ENCODE measurements at regions not wholly inside any gene's neighbourhood (a gene's known extent, or its start where the extent isn't known, plus 50 kb on each side); places are given as distances from the start of the nearest gene placed in this dataset.

DNA sequence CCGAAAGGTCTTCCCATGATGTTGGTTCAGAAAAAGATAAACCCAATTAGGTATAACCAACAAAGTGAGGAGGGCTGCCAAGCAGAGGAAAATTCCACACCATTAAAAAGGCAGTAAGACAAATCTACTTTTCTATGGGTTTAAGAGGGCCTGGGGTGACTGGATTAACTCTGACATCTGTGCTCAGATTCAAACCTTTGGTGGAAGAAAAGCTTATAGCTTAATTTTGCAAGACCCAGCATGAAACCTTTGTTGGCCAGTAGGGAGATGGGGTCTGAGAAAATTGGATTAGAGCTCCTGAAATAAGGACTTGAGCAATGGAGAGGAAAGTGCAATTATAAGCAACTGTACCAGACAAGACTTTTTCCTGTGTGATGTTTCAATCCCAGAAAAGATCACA lies 104.2 kb downstream of the KDR start:
- TF ChIP-seq ZNF629 (tag by site-specific recombination; IDR thresholded peaks at IDR 0.05) (no peak), PRDM6 (tag by site-specific recombination; IDR thresholded peaks at IDR 0.05) (no peak), ZNF768 (tag by site-specific recombination; IDR thresholded peaks at IDR 0.05) (no peak), ZNF266 (tag by site-specific recombination; IDR thresholded peaks at IDR 0.05; ENCODE audit: low read depth) (no peak), KLF9 (tag by site-specific recombination; IDR thresholded peaks at IDR 0.05; ENCODE audit: low read depth) (no peak)
- ChIA-PET CTCF (no interaction called here), POLR2A (no interaction called here)
- H3K9me3 ChIP-seq (ENCODE audit: control insufficient read depth, insufficient read depth, low read depth, low read length): no peaks in the 10 kb centered on the region
- H3K4me3 ChIP-seq (ENCODE audit: low read depth, low read length): no peak overlapping the region
- no peaks in the 10 kb centered on the region for H3K4me1 ChIP-seq (ENCODE audit: control insufficient read depth, insufficient read depth, low read length)
- no peaks in the 10 kb centered on the region for H3K36me3 ChIP-seq (ENCODE audit: control insufficient read depth in 2 of 2, insufficient read depth in 1 of 2, low read length in 2 of 2)
- no peak overlapping the region for H3K27ac ChIP-seq (ENCODE audit: extremely low read depth, low read depth, low read length)

DNA sequence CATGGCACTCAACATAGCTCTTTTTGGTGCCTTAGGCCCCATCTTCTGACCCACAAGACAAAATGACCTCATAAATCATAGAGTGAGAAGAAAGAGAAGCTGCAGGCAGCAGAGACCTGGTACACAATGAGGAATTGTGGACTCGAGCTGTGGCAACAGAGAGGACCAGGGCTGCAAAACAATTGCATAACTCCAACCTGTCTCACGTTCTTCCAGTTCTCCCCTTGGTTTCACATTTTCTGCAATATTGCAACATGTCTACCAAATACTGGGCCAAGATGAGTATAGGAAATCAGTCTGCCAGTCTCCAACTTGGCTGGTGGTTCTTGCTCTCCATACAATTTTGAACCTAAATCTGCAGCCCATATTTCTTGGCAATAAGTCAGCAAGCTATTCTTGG lies 105.3 kb downstream of the KDR start:
- TF ChIP-seq, protein P1, sequence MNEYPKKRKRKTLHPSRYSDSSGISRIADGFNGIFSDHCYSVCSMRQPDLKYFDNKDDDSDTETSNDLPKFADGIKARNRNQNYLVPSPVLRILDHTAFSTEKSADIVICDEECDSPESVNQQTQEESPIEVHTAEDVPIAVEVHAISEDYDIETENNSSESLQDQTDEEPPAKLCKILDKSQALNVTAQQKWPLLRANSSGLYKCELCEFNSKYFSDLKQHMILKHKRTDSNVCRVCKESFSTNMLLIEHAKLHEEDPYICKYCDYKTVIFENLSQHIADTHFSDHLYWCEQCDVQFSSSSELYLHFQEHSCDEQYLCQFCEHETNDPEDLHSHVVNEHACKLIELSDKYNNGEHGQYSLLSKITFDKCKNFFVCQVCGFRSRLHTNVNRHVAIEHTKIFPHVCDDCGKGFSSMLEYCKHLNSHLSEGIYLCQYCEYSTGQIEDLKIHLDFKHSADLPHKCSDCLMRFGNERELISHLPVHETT (tag by site-specific recombination; IDR thresholded peaks at IDR 0.05): no peak
- TF ChIP-seq, protein P2, sequence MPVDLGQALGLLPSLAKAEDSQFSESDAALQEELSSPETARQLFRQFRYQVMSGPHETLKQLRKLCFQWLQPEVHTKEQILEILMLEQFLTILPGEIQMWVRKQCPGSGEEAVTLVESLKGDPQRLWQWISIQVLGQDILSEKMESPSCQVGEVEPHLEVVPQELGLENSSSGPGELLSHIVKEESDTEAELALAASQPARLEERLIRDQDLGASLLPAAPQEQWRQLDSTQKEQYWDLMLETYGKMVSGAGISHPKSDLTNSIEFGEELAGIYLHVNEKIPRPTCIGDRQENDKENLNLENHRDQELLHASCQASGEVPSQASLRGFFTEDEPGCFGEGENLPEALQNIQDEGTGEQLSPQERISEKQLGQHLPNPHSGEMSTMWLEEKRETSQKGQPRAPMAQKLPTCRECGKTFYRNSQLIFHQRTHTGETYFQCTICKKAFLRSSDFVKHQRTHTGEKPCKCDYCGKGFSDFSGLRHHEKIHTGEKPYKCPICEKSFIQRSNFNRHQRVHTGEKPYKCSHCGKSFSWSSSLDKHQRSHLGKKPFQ (tag by site-specific recombination; IDR thresholded peaks at IDR 0.05): no peak
- no peak for TF ChIP-seq GFI1B (tag by site-specific recombination; IDR thresholded peaks at IDR 0.05)
- TF ChIP-seq ZNF501 (tag by site-specific recombination; IDR thresholded peaks at IDR 0.05): no peak
- no peak for TF ChIP-seq ZNF792 (tag by site-specific recombination; IDR thresholded peaks at IDR 0.05)
- no peak for TF ChIP-seq ZNF560 (tag by site-specific recombination; IDR thresholded peaks at IDR 0.05; ENCODE audit: borderline replicate concordance)
- TF ChIP-seq PRDM10 (tag by site-specific recombination; IDR thresholded peaks at IDR 0.05): no peak
- no peak for TF ChIP-seq KLF9 (tag by site-specific recombination; IDR thresholded peaks at IDR 0.05; ENCODE audit: low read depth)
- no peak for TF ChIP-seq ZNF830 (tag by site-specific recombination; IDR thresholded peaks at IDR 0.05; ENCODE audit: low read depth)
- TF ChIP-seq, protein P3, sequence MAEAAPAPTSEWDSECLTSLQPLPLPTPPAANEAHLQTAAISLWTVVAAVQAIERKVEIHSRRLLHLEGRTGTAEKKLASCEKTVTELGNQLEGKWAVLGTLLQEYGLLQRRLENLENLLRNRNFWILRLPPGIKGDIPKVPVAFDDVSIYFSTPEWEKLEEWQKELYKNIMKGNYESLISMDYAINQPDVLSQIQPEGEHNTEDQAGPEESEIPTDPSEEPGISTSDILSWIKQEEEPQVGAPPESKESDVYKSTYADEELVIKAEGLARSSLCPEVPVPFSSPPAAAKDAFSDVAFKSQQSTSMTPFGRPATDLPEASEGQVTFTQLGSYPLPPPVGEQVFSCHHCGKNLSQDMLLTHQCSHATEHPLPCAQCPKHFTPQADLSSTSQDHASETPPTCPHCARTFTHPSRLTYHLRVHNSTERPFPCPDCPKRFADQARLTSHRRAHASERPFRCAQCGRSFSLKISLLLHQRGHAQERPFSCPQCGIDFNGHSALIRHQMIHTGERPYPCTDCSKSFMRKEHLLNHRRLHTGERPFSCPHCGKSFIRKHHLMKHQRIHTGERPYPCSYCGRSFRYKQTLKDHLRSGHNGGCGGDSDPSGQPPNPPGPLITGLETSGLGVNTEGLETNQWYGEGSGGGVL (tag by site-specific recombination; IDR thresholded peaks at IDR 0.05): no peak
- TF ChIP-seq HOXD13 (CRISPR knock-in tag; IDR thresholded peaks at IDR 0.05; ENCODE audit: borderline replicate concordance): no peak
- no peaks in the 10 kb centered on the region for H3K36me3 ChIP-seq (ENCODE audit: control insufficient read depth in 2 of 2, insufficient read depth in 1 of 2, low read length in 2 of 2)
- H3K4me3 ChIP-seq (ENCODE audit: low read depth, low read length): no peak overlapping the region
- CTCF ChIA-PET: no interaction called here
- POLR2A ChIA-PET: no interaction called here
- no peaks in the 10 kb centered on the region for H3K4me1 ChIP-seq (ENCODE audit: control insufficient read depth, insufficient read depth, low read length)
- no peaks in the 10 kb centered on the region for H3K9me3 ChIP-seq (ENCODE audit: control insufficient read depth, insufficient read depth, low read depth, low read length)
- H3K27ac ChIP-seq (ENCODE audit: extremely low read depth, low read depth, low read length): no peak overlapping the region

All from HEK293 (cell line).